ENCODE measurements at regions not wholly inside any gene's neighbourhood (a gene's known extent, or its start where the extent isn't known, plus 50 kb on each side); places are given as distances from the start of the nearest gene placed in this dataset.

- Histone ChIP-seq H3K4me3 (ENCODE audit: control extremely low read depth in 1 of 5, extremely low read depth in 1 of 5, insufficient read depth in 1 of 5, low read depth in 2 of 5, low read length in 4 of 5) (no peak overlapping the region), H4K20me1 (ENCODE audit: control insufficient read depth, insufficient read depth, low read length, poor library complexity, severe bottlenecking) (no peaks in the 10 kb centered on the region), H3K9me3 (ENCODE audit: control extremely low read depth in 1 of 3, control insufficient read depth in 2 of 3, insufficient read depth in 1 of 3, low read length in 2 of 3) (peaks cover 0 to 13% (median 0%) of the 10 kb centered on the region in 3 donors), H3K4me2 (replicated peaks; ENCODE audit: low read depth, low read length, poor library complexity, severe bottlenecking) (no peak overlapping the region), H3K9ac (ENCODE audit: low read length) (no peak overlapping the region), H2AFZ (ENCODE audit: insufficient read depth, low read depth, low read length, poor library complexity, severe bottlenecking) (no peak overlapping the region), H3K36me3 (replicated peaks in 1 of 2; ENCODE audit: control extremely low read depth in 1 of 2, control insufficient read depth in 1 of 2, extremely low read depth in 1 of 2, insufficient read depth in 2 of 2, low read length in 1 of 2) (no peaks in the 10 kb centered on the region), H3K27ac (ENCODE audit: low read length in 2 of 2) (no peak overlapping the region), H3K79me2 (ENCODE audit: control insufficient read depth, insufficient read depth, low read length) (no peaks in the 10 kb centered on the region), H3K27me3 (replicated peaks in 1 of 4; ENCODE audit: control extremely low read depth in 1 of 4, control insufficient read depth in 3 of 4, insufficient read depth in 4 of 4, low read length in 3 of 4) (peaks cover 0 to 2% (median 0%) of the 10 kb centered on the region in 4 experiments), H3K4me1 (ENCODE audit: control insufficient read depth in 2 of 2, insufficient read depth in 2 of 2, low read length in 2 of 2) (no peaks in the 10 kb centered on the region)
- DNase-seq (no peak), ATAC-seq (ENCODE audit: low read depth) (no peak)
- WGBS (ENCODE audit: insufficient coverage) = 67% methylated on average over 4 of the region's 7 CpGs
- no peaks in the 10 kb centered on the region for H3K9me3 Mint-ChIP-seq (ENCODE audit: insufficient read depth)
- no peak overlapping the region for H3K27ac Mint-ChIP-seq
- no peaks in the 10 kb centered on the region for H3K4me1 Mint-ChIP-seq
- CTCF ChIA-PET = no interaction called here
- peaks cover 6% of the 10 kb centered on the region for H3K27me3 Mint-ChIP-seq
- H3K4me3 Mint-ChIP-seq = no peak overlapping the region
- TF ChIP-seq CTCF (IDR thresholded peaks at IDR 0.05) (no peak), EZH2 (IDR thresholded peaks at IDR 0.05; ENCODE audit: borderline replicate concordance, insufficient read depth, low read depth, low read length, poor library complexity, severe bottlenecking) (no peak)
- intact Hi-C loops (cut with micrococcal nuclease) = no loop called here
- POLR2A ChIA-PET = no interaction called here
Measured at GRCh38 chr11:130547761-130548490, 99.5 kb downstream of the ADAMTS15 start.

DNA sequence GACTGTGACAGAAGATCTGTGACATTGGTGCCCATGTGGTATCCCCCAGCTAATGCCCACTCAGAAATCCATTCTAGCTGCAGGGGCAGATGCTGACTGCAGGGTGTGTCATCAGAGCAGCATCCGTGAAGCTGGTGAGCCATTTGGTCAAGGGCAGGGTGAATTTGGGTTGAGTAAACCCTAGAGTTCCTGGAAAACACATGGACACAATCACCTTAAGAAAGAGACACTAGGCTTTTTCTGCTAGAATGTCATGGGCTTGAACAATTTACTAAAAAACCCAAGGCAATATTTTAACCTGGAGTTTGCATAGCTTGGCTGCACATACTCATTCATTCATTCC lies 100.0 kb downstream of the ADAMTS15 start:
- Histone ChIP-seq H3K79me2 (ENCODE audit: control insufficient read depth, insufficient read depth, low read length) (no peaks in the 10 kb centered on the region), H3K27ac (ENCODE audit: low read length in 2 of 2) (no peak overlapping the region), H3K4me2 (replicated peaks; ENCODE audit: low read depth, low read length, poor library complexity, severe bottlenecking) (no peak overlapping the region), H3K9me3 (ENCODE audit: control extremely low read depth in 1 of 3, control insufficient read depth in 2 of 3, insufficient read depth in 1 of 3, low read length in 2 of 3) (peaks cover 0 to 13% (median 0%) of the 10 kb centered on the region in 3 donors), H3K4me1 (ENCODE audit: control insufficient read depth in 2 of 2, insufficient read depth in 2 of 2, low read length in 2 of 2) (no peaks in the 10 kb centered on the region), H3K9ac (ENCODE audit: low read length) (no peak overlapping the region), H2AFZ (ENCODE audit: insufficient read depth, low read depth, low read length, poor library complexity, severe bottlenecking) (no peak overlapping the region), H3K27me3 (replicated peaks in 1 of 4; ENCODE audit: control extremely low read depth in 1 of 4, control insufficient read depth in 3 of 4, insufficient read depth in 4 of 4, low read length in 3 of 4) (peaks cover 0 to 2% (median 0%) of the 10 kb centered on the region in 4 experiments), H3K4me3 (ENCODE audit: control extremely low read depth in 1 of 5, extremely low read depth in 1 of 5, insufficient read depth in 1 of 5, low read depth in 2 of 5, low read length in 4 of 5) (no peak overlapping the region), H3K36me3 (replicated peaks in 1 of 2; ENCODE audit: control extremely low read depth in 1 of 2, control insufficient read depth in 1 of 2, extremely low read depth in 1 of 2, insufficient read depth in 2 of 2, low read length in 1 of 2) (no peaks in the 10 kb centered on the region), H4K20me1 (ENCODE audit: control insufficient read depth, insufficient read depth, low read length, poor library complexity, severe bottlenecking) (no peaks in the 10 kb centered on the region)
- POLR2A ChIA-PET = no interaction called here
- CTCF ChIA-PET = no interaction called here
- no peak overlapping the region for H3K4me3 Mint-ChIP-seq
- H3K4me1 Mint-ChIP-seq = no peaks in the 10 kb centered on the region
- no peak for DNase-seq
- 83% methylated on average over 1 of the region's 1 CpG for WGBS (ENCODE audit: insufficient coverage)
- H3K9me3 Mint-ChIP-seq (ENCODE audit: insufficient read depth) = no peaks in the 10 kb centered on the region
- ATAC-seq (ENCODE audit: low read depth) = no peak
- H3K27me3 Mint-ChIP-seq = peaks cover 6% of the 10 kb centered on the region
- H3K27ac Mint-ChIP-seq = no peak overlapping the region
- no peak for TF ChIP-seq CTCF (IDR thresholded peaks at IDR 0.05)
- intact Hi-C loops (cut with micrococcal nuclease) = no loop called here

Data from B cell (primary cell).